ENCODE measurements at regions not wholly inside any gene's neighbourhood (a gene's known extent, or its start where the extent isn't known, plus 50 kb on each side); places are given as distances from the start of the nearest gene placed in this dataset.

DNA sequence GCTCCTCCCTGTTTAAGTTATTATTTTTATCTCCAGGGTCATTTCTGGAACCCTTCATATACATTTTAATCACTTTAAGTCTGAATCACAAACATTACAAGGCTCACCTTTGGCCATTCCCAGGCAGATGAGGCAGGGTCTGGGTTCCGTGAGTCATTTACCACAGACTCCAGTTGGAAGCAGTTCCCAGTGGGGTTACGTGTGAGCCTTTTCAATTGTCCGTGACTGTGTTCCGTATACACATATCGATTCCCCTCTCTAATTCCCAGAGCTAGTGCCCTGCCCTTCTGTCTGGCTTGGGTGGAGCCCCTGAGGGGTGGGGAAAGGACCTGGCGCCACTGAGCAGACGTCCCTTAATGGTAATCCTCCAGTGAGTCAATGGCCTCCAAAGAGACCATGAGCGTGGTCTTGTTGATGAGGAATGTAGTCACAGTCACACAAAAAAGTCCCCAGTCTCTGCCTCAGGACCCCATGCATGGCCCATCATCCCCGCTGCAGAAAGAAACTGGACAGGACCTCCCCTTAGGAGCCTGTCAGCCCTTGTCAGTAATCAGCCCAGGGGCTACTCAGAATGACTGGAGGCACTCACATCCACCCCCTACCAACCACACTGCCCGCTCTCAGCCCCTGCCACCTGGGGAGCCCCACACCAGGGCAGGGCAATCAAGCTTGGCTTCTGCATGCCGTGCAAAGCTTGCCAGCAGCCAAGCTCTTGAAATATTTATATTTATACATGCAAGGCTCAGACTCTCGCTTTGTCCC is 144.4 kb downstream of the ZIC5 start:
- DNase-seq (ENCODE audit: low read depth in 2 of 2), result no peak

DNA sequence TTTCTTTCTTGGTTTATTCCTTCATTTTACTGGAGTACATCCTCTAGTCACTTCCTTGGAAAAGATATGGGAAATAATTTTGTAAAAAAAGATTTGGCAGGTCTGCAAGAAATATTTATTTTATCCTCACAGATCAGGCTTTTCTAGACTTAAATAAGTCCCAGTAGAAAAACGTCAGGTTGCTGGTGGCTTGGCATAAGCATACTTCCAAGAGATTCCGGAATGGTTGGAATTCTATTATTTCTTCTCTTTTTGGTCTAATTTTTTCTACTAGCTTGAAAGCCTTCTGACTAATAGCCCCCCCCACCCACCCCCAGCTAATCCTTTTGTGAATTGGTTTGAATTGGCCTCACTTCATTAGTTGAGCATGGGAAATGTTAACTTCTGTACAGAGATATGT is 147.6 kb downstream of the ZIC5 start:
- DNase-seq (ENCODE audit: low read depth in 2 of 2), result no peak

DNA sequence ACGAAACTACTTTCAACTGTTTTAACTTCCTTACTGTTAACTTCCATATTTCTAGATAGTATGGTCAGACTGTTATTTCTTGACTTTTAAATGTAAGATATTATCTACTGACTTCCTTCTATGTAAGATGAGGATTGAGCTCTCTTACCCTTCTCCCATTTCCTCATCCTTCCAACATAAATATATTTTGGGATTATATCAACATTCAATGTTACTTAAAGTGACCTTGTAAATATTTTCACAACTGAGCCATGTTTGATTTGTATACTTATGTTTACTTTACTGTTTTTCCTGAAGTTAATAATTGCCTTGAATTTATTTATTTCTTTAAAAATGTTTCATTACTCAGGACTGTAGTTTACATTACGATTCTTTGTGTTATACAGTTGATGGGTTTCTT is 148.7 kb downstream of the ZIC5 start:
- no peak for DNase-seq (ENCODE audit: low read depth in 2 of 2)

DNA sequence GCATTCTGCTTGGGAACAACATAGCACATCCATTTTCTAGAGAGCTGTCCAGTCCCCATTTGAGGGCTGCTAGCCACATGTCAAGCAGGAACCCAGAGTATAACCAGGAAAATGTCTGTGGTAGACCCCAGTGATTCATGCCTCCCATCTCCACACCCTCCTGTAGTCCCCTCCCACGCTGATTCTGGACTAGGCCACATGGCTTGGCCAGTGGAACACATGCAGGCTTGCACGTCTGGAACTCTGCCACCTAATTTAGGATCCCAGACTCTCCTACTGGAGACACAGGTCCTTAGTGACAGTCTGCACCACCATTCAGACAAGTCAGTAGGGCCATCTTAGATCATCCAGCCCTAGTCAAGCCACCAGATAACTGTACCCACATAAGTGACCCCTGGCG is 149.8 kb downstream of the ZIC5 start:
- DNase-seq (ENCODE audit: low read depth in 2 of 2), result no peak

DNA sequence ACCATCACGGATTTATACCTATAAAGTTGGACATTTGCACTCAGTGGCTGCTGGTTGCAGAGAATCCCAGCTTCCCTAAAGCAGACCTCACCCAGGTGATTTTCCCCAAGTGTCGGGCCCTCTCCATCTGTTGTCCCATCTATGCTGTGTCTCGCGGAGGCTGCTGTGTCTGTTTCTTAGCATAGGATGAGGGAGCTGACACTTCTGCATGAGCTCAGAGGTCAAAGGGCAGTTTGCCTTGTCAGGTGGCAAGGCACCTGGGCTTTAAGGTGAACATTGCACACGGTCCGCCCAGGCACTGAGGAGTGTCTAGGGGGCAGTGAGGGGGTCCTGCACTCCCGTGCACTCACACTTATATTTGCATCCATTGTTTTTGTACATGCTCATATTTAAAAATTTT is 151.6 kb downstream of the ZIC5 start:
- no peak for DNase-seq (ENCODE audit: low read depth in 2 of 2)

DNA sequence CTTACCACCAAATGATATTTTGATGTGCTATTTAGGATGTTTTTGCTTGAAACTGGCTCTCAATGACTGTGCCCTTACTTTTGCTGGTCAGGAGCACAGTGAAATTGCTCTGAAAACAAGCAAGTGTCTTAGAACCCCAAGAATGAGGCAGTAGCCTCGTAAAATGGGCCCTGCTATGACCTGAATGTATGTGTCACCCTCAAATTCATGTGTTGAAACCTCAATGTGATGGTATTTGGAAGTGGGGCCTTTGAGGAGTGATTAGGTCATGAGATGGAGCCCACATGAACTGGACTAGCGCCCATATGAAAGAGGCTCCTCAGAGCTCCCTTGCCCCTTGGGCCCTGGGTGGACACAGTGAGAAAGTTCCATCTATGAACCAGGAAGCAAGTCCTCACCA is 155.2 kb downstream of the ZIC5 start:
- DNase-seq (ENCODE audit: low read depth in 2 of 2), result no peak

DNA sequence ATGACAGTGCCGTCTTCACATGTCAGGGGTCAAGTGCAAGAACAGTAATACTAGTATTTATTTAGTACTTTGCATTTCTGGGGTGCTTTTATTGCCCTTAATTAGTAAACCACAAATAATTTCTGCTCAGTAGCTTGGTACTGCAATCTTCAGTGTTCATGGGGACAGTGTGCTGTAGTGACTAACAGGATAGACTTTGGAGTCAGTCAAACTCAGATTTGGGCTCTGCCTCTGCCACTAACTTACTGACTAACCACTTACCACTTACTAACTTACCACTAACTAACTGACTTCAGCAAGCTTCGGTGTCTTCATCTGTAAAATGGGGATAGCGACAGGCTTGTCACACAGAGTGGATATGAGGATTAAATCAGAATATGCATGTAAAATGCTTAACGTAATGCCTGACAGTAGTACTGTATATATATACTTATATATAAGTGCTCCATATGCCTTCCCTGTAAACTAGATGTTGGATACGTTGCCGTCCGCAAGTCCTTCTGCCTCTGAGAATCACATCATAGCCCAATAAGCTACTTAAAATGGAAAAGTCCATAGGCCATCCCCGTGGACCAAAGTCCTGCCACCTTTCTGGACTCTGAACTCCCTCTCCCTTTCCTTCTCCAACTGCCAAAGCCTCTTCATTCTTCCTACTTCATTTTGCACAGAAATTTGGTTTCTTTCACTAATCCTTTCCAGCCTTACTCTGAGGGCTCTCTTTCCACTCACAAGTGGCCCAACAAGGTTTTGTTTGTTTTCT is 158.1 kb downstream of the ZIC5 start:
- DNase-seq (ENCODE audit: low read depth in 2 of 2), result no peak

DNA sequence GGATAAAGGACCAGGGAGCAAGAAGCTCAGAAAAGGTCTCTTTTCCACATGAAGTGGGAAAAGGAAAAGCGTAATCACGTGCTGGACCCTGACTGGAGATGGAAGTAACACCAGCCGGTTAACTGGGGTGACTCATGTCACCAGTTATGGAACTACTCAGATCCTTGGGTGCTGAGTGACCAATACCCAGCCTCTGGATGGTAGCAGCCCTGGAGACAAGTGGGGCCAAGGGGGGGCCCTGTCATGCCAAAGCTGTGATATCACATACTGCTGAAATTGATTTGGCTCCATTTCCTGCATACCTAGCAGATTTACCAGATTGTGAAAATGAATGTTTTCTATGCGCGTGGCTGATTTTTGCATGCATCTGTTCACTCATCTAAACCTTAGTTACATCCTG is 158.9 kb downstream of the ZIC5 start:
- no peak for DNase-seq (ENCODE audit: low read depth in 2 of 2)

DNA sequence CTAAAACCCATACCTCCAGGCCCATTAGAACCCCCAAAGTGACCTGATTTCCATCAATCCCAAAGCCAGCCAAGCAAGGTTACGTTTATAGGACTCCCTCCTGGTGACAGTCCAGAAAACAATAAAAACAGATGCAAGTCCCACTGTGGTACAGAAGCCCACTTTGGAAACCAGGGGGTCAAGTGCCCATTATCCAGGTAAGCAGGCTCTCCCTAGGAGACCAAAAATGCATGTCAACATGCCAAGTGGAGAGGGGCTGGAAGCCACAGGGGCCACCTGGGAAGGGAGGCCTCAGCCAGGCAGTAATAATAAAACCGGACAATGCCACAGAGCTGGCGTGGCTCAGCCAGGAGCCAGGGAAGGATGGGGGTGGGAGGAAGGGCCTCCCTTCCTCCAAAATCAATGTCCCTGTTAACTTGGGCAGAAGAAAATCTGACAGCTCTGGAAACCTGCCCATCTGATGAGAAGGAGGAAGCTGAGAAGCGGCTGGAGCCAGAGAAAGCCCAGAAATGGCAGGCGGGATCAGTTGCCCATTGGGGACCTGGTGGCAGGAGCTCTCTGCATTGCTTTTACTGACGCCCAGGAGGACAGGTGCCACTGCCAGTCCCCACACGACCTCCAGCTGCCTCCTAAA is 160.4 kb downstream of the ZIC5 start:
- DNase-seq (ENCODE audit: low read depth in 2 of 2), result no peak

DNA sequence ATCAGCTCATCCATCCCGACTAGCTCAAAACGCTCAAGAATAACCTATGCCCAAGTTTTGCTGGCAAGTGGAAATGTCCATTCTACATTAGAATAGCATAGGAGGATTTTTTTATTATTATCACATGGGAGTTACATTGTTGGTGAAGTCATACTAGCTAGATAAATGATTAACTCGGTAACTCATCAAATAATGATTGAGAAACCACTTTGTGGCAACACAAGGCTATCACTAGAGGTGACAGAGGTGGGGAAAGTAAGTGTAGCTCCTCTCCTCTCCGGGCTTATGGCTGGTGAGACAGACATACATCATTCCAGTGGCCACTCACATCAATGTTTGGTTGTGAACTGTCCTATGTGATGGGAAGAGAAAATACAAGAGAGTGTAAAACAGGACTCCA is 161.6 kb downstream of the ZIC5 start:
- no peak for DNase-seq (ENCODE audit: low read depth in 2 of 2)

DNA sequence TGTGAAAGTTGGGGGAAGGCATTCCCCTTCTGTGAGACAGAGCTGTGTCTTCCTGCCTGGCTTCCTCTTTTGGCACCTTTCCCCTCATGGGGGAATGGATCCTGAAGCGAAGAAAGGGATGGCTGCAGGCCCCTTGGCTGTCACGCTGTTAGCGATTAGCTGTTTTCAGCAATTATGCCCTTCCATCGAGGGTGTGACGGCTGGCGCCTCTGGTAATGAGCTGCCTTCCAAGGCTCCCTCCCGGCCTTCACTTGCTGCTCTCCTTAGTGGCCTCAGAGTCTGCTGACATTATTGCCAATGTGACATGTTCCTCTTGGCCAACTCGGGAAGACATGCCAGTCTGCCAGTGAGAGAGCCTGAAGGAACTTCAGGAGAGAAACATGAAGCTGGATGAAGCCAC is 162.1 kb downstream of the ZIC5 start:
- no peak for DNase-seq (ENCODE audit: low read depth in 2 of 2)

DNA sequence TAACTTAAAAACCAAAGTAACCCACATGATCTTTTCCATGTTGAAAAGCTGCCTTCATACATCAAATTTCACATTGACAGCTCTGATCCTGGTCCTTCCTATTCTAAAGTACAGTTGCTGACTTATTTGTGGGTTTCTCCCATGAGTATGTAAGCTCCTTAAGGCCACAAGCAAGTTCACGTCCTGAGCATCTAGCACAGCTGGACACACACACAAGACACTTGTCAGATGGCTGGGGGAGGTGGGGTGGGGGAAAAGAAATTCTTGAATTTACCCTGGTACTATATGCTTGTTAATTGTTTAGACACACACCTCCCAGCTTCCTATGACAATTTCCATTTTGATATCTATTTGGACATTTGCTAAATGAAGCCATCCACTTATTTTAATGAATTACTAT is 162.8 kb downstream of the ZIC5 start:
- no peak for DNase-seq (ENCODE audit: low read depth in 2 of 2)

DNA sequence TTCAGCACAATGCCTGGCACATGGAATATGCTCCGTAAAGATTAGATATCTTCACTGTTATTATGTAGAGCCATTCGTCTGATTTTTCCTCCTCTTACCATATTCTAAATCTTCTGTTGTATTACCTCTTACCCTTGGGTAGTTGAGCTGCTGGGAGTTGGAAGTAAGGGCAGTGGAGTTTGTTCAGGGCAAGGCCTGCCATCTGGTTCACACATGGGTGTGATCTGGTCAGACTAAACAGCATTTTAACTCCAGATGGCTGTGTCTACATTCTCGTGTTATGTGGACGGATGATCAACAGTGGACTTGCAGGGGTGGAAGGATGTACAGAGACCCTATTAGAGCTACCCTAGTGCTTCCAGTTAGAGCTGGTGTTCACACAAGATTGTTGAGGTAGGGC is 164.9 kb downstream of the ZIC5 start:
- no peak for DNase-seq (ENCODE audit: low read depth in 2 of 2)

DNA sequence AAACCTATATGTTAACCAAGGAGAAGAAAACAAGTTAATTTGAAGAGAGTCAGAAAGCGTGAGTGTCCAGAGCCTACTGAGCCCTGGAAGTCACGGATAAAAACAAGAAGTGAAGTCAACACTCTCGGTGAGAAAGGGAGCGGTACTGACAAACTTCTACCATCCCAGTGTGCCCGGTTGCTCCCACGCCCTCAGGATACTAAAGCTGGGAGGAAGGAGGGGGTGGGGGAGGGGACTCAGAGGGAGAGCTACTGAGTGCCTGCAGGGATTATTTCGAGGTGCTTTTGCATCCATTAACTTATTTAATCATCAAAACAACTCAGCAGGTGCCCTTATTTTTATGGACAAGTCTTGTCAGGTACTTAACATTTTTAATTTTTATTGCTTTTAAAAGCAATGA is 166.2 kb downstream of the ZIC5 start:
- no peak for DNase-seq (ENCODE audit: low read depth in 2 of 2)

DNA sequence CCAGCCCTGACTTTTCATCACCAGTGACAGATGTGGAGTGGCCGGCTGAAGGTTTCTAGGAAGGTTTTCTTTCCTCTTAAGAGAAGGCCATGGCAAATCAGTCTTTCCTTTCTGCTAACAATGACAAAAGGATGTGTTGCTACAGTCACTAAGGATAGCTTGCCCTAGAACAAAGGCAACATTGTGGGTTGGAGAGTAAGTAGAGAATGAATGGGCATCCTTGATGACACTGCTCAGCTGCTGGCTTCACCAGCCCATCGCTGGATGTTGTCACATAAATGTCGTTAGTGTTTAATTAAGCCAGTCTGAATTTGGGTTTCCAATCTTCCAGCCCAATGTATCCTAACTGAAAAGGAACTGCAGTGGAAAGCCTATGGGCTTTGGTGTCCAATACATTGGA is 168.4 kb downstream of the ZIC5 start:
- no peak for DNase-seq (ENCODE audit: low read depth in 2 of 2)

DNA sequence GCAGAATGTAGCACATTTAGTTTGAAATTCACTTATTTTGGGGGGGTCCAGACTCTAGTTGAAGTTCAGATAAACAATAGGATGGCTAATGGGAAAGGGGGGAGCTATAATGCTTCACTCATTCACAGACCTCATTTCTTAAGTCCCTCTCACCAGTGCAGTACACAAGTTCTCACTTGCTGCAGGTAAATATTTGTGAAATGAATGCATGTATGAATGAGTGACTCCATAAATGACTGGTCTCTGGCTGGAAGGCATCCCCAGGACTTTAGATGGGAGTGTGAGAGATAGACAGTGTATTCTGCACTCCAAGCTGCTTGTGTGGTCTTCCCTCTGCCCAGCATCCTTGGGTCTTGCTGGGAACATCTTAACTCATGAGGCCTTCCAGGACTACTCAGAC is 169.2 kb downstream of the ZIC5 start:
- DNase-seq (ENCODE audit: low read depth in 2 of 2), result no peak

DNA sequence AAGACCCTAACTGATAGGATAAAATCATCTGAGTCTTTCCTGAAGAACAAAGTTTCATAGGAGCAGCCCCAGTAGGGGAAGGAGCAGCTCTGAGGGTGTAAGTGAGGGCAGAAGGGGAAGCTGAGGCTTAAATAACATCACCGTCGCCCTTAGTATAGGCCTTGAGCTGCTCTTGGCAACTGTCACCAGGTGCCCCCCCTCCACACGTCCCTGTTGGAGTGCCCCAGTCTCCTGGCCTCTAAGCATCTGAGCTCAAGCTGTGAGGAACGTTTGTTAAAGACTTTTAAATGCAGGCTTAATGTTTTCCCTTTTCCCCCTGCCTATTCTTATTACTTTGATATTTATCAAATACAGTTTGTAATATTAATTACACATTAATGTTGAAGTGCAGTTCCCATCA is 170.6 kb downstream of the ZIC5 start:
- DNase-seq (ENCODE audit: low read depth in 2 of 2), result no peak

DNA sequence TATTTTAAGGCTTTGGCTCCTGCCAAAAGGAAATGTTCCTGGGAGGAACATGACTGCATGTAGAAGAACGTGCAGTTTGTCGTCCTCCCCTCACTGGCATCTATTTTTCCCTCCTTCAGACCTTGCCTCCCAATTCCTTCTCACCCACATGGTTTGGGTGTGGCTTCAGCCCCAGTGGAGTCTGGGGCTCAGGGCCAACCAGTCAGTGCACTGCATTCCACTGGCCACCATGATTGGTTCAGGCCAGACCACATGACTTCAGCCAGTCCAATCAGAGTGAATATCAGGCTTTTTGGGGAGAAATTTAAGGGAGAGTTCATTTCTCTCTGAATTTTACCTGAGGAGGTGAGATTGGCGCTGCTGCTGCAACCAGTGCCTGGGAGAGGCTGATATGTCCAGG is 171.6 kb downstream of the ZIC5 start:
- DNase-seq (ENCODE audit: low read depth in 2 of 2), result no peak

DNA sequence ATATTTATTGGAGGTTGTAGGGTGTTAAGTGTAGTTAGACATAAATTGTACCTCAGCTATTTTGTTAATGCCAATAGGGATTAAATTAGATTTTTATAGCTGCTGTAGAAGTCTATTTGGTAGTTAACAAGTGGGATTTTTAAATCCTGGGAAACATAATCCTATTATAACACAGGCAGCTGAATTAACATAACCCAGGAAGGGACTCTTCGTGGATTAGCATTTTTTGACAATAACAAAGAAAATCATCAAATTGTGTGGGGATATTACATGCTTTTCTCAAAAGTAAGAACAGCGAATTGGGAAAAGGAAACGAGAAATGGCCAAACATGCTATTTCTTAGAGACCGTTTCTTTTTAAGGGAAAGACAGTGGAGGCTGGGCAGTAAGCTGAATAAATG is 172.8 kb downstream of the ZIC5 start:
- DNase-seq (ENCODE audit: low read depth in 2 of 2), result no peak

DNA sequence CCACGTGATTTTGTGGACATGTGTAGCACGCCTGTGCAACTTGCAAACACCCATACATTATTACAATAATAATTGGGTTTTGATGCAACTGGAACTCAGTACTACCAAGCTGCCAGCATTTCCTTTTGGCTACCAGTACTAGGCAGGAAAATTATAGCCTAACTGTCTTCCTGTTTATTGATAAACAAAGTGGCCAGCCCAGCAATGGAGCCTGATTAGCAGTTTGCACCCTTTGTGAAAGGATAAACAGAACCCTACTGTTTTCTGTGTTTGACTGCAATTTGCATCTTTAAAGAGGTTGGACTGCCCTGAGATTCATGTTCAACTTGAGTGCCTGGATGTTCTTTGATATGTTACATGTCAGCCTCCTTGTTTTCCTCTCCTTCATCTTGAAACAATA is 173.9 kb downstream of the ZIC5 start:
- no peak for DNase-seq (ENCODE audit: low read depth in 2 of 2)

DNA sequence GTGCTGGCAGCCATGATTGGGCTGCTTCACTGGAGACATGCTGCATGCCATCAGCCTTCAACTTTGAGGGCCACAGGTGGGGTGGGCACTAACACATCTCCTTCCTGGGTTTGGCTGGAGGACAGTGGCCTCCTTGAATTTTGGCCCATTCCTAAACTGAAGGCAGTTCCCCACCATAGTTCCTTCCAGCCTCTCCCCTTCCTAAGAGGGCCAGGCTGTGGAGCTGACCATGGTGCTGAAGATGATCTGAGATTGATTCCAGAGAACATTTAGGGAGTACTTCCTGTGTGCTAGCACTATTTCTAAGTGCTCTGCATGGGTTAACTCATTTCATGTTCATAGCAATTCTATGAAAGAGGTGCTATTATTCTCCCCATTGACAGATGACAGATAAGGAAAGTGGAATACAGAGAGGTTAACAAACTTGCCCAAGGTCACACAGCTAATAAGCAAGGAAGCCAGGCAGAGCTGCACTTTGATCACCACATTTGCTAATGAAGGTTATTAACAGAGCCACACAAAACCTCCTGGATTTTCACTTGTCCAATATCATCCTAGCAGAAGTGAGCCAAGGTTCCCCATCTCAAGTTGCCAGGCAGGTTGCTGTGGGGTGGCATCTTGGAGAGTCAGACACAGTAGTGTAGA is 175.3 kb downstream of the ZIC5 start:
- DNase-seq (ENCODE audit: low read depth in 2 of 2), result peak; percentile 36 to 40
